GM04504 (cell line): ENCODE measurements at regions not wholly inside any gene's neighbourhood (a gene's known extent, or its start where the extent isn't known, plus 50 kb on each side); places are given as distances from the start of the nearest gene placed in this dataset.
"Not testable (repeated sequence)": the region's sequence is repeated elsewhere in the genome, so short reads cannot be mapped to it uniquely, and the experiment has no call there.

Source experiments
- DNase-seq: peaks from one replicate; pipeline ENCODE4 v3.0.0-alpha.2; 2012; ENCODE audit warnings: low read depth

DNA sequence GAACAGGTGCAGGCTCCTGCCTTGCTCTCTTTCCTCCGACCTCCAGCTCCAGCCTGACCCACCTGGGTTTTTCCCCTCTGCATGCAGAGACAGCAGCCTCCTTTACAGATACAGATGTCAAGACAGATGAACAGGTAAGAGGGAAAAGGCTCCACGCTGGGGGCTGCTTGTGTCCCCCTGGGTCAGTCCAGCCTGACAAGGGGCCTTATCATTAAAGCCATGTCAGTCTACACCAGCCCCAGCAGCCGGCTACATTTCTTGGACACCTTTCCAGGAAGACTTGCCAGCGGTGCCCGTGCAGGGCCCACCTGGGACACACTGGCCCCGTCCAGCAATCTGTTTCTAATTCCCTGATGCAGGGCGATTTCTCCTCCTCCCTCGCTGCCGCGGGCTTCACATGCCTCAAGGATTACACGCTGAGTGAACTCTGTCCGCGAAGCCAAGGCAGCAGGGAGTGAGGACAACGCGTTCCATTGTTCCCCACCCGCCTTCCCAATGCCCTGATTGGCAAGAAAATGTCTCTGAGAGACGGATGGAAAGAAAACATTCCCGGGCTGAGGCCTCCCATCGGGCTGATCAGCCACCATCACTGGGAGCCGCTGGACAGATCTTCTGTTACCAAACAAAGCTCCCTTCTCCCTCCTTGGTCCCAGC lies 184.7 kb downstream of the C16orf95 start:
- DNase-seq: peak; percentile 22

GRCh38 chr16:87133112-87133850 lies 183.9 kb downstream of the C16orf95 start:
- no peak for DNase-seq

DNA sequence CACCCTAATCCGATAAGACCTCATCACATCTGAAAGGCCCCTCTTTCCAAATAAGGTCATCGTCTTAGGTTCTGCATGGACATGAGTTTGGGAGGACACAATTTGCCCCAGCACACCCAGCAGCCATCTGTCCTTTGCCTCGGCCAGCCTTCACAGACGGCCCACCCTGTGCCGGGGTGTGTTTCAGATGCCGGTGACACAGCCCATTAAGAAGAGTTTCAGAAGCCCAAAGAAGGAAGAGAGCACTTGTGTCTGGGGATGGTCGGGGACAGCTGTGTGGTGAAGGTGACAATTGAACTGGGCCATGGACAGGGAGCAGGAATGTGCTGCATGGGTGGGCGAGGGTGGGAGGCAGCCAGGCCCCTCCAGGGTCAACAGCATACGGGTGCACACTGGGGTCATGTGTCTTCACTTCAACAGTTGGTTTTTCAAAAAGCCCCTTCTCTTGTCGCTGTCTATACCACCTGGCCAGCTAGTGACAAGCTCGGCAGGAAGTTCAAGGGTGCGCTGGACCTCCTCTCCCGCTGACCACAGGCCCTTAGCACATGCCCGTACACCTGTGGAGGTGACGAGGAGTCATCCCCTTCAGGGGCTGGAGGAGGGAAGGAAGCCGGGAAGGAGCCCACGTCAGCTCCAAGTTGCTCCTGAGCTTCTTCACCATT lies 183.1 kb downstream of the C16orf95 start:
- no peak for DNase-seq

DNA sequence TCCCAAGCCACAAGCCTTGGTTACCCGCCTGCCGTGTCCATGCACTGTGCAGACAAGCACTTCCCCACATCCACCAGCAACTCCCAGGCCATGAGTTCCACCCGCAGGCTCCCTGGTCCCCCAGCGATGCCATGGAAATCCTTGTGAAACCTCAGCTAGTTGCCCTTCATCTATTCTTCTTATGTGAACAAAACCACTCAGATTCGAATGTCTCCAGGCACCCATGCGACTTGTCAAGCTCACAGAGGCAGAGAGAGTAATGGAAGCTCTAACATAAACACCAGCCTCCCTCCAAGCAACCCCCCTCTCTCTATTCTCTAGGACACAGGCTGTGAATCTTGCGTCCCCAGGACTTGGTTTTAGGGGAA lies 182.6 kb downstream of the C16orf95 start:
- DNase-seq: no peak

GRCh38 chr16:87135246-87136030 lies 181.8 kb downstream of the C16orf95 start:
- DNase-seq: no peak

GRCh38 chr16:87138316-87138715 lies 178.9 kb downstream of the C16orf95 start:
- no peak for DNase-seq

DNA sequence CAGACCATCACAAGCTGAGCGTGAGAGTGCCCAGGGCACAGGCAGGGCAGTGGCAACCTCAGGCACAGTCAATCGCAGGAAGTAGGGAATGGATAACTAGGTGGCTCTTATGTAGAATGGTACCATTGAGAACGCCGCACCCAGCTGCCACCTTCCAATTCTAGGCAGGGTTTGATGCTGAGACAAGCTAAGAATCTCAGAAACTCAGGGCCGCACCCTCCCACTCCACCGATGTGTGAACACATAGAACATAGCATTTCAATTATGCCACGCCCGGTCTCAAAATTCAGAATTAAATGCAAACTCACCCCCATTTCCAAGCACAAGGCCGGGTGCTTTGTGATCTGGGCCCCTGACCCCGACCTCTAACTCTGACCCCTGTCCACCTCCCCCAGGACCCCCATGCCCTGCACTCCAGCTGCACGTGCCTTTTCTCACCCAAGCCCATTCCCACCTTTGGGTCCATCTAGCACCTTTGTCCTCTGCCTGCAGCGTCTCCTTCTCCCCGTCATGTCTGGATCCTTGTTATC lies 178.4 kb downstream of the C16orf95 start:
- DNase-seq: no peak

DNA sequence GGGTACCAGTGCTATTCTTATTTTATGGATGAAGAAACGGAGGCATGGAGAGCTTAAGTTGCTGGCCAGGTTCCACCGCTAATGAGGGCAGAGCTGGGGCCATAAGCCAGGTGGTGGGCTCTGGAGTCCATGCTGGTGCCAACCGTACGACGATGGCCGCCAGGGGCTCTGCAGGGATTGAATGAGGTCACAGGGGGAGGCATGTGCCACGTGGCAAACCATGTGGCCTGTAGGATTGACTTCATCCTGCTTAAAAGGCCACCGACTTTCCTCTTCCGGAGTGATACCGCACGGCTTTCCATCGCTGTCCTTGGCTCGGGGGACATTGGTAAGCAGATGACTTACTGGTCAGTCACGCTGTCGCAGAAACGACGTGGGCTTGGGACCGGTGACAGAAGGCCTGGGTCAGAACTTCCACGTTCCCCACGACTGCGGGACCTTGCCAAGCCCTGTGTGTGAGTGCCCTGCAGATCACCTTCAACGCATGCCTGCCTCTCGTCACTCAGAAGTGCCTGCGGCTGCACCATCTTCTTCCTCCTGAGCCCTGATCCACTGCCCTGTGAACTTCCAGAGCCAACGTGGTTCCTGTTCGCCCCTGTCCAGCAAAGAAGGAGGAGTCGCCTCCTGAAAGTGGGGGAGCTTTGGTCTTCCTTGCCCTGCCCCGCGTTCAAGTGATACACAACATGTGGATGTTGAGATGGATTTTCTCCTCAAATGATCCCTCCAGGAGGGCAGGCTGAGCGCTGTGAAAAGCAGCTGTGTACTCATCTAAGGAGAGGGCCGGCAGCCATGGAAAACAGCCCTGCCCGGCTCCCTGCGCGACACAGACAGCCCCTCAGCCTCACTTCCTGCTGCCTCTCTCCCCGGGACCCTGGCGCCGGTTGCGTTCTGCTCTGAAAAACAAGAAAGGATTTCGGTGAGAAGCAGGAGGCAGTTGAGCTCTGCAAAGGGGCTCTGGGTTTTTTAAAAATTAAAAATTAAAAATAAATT lies 176.7 kb downstream of the C16orf95 start:
- DNase-seq: no peak

DNA sequence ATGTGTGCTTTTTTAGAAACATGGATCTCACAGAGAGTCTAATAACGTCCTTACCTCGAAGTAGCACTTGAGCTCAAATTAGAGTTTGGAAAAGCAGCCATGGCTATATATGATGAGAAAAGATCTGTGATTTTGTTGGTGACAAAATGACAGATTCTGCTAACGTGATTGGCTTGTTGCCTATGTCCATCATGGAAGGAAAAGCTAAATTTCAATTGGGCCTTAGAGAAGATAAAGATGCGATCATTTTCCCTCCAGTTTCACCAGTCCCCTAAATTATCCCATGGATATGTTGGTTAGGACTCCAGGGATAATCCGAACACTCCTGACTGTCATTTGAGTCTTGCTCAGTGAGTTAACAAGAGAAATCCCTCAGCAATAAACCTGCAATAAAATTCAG lies 175.8 kb downstream of the C16orf95 start:
- DNase-seq: no peak

DNA sequence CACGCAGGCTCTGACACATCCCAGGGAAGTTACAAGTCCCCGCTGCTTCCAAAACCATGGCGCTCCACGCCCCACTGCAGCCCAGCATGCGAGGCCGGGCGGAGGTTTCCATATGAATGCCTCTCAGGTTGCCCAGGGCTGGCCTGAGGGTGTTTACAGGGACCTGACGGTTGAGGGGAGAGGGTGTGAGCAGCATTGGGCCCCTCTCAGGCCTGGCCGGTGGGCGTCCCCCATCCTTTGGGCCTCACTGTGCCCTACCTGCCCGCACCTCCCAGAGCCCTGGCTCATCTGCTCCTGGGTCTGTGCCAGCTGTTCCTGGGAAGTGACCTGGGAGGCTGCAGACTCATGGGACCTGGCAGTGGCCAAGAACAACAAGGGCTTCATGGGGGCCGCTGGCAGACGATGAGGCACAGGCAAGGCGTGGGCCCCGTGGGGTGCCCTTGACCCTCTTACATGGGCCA lies 173.5 kb downstream of the C16orf95 start:
- DNase-seq: no peak

DNA sequence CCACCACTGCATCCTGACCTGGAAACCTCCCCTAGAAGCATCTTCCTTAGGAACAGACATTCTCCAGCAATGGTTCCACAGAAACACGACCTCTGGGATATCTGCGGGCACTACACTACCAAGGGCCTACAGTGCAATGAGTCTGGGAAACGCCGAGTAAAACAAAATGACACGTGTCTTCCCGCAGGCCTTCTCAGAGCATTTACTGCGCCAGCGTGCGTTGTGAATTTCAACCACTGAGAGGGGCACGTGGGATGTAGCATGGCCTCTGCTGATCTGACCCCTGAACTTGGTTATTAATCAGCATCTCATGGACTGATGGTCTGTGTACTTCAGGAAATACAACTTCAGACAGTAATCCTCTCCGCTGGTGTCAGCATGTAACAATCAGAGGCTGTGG lies 173.0 kb downstream of the C16orf95 start:
- no peak for DNase-seq

GRCh38 chr16:87145181-87146176 lies 171.7 kb downstream of the C16orf95 start:
- DNase-seq: no peak

- DNase-seq: no peak
Observed at GRCh38 chr16:87146676-87147075, 170.5 kb downstream of the C16orf95 start.

- no peak for DNase-seq
Observed at GRCh38 chr16:87149051-87149450, 168.1 kb downstream of the C16orf95 start.

GRCh38 chr16:87150262-87150661 lies 166.9 kb downstream of the C16orf95 start:
- DNase-seq: no peak

GRCh38 chr16:87150681-87151280 lies 166.4 kb downstream of the C16orf95 start:
- no peak for DNase-seq

- DNase-seq: no peak
Observed at GRCh38 chr16:87152221-87152755, 164.9 kb downstream of the C16orf95 start.

DNA sequence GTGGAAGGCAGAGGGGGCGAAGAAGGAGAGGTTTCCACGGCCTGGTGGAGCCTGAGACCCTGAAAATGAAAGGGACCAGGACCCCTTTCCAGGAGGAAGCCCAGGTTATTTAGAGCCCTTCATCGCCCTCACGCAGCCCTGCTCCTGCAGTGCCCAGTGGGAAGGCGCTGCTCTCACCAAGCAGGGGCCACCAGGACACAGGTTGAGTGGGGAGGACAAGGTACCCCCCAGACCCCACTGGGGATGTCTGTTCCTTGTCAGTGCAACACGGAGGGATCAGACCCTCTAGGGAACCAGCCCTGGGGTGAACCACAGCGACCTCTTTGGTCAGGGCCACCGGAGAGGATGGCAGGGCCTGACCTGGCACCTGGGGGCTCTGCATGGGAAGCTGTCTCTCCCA lies 163.9 kb downstream of the C16orf95 start:
- DNase-seq: no peak

- DNase-seq: not testable (repeated sequence)
Observed at GRCh38 chr16:87155315-87155714, 161.9 kb downstream of the C16orf95 start.
